Amniotic stem cell (primary cell): ENCODE measurements at regions not wholly inside any gene's neighbourhood (a gene's known extent, or its start where the extent isn't known, plus 50 kb on each side); places are given as distances from the start of the nearest gene placed in this dataset.
"Not testable (repeated sequence)": the region's sequence is repeated elsewhere in the genome, so short reads cannot be mapped to it uniquely, and the experiment has no call there.

Experiments
- DNase-seq: peaks from one replicate; lab custom pipeline; 2025; lab: John Stamatoyannopoulos, UW

DNA sequence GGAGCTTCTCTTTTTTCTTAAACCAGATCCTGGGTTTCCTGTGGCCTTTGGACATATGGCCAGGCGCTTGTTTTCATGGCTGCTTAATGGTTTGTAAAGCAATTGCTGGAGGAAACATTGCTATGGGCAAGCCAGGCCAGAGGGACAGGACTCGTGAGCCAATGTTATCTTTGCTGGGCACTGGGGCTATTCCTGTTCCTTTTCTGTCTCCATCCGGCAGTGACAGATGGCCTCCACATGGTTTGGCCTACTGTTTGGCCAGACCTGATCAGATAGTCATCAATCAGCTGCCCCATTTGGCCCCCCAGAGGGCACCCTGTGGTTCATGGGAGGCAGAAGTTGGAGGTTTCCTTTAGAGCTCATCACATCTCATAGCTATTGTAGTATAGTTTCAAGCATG is 326.1 kb upstream of the ROPN1 start:
- no peak for DNase-seq

DNA sequence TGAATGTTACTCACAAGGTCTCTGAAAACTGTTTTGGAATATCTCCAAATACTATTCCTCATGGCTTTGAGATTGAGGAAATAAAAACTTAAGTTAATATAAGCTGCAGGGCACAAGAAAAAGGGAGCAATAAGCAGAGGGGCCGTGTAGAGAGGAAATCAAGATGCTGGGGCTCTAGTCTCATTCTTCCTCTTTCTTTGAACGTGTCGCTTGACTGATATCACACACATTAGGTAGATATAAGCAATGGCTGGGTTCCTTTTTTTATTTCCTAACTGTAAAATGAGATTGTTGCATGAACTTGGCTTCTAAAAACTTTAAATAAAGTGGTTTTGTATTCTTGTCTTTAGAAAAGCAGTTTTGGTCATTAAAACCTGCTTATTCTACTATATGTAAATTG is 326.7 kb upstream of the ROPN1 start:
- no peak for DNase-seq

DNA sequence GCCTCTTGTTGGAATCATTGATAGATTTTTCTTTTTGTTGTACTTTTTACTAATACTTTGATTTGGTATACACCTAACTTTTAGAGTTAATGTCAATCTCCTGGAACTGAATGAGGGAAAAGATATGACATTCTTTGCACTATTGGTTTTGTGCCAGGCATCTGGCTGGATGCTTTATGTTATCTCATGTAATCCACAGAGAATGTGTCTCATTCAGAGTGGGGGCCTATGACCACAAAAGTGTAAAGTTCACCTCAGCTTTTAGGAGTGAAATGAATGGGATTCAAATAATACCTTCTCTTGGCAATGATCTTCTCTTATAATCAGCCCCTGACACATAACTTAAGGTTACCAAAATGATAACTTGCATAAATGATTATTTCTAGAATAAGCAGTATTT is 329.1 kb upstream of the ROPN1 start:
- no peak for DNase-seq

DNA sequence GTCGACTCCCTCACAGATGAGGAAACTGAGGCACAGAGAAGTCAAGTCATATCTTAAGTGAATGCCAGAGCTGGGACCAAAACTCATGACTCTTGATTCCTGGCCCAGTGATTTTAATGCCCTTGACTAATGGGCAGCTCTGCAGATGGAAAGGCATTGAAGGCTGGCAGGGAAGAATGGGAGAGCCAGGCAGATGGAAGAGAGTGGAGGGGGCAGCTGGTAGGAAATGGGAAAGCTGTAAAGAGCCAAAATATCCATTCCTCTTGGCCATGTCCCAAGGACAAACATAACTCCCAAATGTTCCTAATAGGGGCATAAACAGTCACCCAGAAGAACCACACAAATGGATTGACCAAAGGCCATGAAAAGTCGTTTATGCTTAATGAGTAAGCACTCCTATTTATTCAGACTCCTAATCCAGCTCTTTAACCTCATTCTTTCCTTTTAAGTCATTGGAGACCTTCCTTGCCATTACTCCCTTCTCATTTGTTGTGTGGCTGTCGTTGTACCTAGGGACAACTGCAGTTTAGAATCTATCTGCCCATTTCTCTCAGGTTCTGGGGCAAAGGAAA is 330.5 kb upstream of the ROPN1 start:
- DNase-seq: no peak

DNA sequence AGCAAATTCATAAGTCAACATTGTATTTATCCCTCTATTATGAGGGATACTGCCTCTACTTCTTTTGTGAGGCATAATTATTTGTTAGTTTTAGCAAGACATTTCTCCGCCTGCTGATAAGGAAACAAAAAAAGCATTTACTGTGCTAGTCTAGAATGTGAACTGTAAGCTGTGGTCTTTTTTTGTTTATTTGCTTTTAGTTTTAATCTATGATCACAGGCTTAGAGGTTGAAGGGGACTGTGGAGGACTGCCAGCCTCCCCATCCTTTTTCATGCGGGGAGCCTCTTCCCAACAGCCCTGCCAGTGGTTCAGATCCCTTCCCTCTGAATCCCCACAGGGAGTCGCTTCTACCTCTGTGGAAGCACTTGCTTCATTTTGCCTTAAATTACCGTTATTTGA is 331.0 kb upstream of the ROPN1 start:
- DNase-seq: no peak

DNA sequence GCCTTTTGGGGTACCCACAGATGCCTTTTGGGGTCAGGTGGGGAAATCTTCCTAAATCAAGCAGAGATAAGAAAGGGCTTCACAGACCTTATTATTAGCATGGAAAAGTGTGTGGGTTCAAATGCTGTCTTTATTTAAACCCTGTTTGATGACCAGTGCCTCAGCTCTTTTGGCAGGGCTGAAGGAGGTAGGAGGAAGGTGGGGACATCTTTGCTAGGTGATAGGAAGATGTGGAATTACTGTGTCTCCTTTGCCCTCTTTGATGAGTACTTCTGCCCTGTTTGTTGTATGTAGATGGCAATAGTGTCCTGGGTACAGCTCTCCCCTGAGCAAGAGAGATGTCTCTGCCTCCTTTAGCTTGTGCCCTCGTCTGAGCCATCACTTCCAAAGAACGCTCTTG is 333.3 kb upstream of the ROPN1 start:
- no peak for DNase-seq

DNA sequence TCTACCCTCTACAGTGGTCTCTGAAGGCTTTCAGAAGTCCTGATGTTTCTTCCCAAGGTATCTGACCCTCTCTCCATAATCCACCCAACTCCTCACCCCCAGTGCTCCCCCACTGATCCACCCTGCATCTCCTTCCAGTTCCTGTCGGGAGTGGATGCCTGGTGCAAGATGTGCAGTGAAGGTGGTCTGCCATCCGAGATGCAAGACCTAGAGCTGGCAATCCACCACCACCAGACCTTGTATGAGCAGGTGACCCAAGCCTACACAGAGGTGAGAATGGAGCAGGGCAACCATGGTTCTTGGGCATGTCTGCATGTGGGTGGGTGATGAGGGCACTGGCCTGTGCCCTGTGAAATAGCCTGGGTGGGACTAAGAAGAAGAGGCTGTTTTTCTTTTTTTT is 337.8 kb upstream of the ROPN1 start:
- DNase-seq: no peak

DNA sequence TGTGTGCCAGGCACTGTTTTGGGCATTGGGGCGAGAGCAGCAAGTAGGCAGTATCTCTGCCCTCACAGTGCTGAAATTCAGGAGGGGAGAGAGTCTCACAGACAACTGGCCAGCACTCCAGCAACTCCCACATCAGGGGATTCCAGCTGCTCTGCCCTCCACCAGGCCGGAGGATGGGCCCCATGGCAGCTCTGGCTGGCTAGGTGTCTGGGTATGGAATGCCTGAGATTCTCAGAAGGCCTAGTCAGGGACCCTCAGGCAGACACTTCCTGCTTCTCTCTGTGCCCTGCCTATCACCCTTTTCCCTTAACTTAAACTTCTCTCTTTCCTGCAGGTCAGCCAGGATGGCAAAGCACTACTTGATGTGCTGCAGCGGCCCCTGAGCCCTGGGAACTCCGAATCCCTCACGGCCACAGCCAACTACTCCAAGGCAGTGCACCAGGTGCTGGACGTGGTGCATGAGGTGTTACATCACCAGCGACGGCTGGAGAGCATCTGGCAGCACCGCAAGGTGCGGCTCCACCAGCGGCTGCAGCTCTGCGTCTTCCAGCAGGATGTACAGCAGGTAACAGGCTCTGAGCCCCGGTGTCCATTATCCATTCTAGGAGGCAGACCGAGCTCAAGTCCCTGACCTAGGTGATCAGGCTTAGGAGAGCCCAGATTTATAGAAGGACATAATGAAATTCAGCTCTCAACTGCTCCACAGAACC is 342.2 kb upstream of the ROPN1 start:
- DNase-seq: no peak

DNA sequence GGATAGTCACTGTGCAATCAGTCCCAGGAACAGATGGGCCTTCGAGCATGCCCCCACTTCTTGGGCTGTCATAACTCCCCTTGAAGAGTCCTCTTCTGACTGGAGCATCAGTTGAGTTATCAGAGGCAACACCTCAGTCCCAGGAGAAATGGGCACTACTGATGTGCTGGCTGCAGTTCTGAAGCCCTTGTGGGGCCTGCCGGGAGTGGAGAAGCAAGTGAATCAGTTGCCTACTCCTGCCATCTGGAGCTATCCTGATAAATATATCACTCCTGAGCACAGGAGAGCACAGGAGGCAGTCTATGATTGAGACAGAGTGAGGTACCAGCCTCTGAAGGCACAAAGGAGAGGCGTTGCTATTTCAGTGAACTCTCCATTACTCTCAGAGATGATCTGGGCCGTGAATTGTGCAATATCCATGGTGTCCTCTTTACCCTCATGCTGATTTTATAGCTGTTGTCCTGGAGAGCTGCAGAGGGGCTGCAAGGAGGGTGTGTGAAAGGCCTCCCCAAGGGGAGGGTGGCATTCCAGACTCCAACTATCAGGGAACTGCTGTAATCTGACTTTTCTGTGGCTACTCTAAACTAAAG is 344.2 kb upstream of the ROPN1 start:
- no peak for DNase-seq

DNA sequence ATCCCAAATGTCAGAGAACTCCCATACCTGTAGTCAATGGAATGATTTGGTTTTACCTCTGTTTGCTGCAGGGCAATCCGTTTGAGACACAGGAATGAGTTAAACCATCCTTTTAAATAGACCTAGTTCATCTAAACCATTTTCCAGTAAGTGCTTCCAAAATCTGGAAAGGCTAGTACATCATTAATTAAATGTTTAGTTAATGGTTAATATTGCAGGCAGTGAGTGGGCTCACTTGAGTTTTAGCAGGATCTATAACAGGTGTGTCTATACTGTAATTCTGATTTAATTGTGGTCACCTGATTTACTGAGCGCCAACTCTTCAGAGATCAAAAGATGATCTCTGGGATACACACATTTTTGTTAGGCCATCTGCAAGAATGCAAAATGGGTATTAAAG is 353.9 kb upstream of the ROPN1 start:
- no peak for DNase-seq

DNA sequence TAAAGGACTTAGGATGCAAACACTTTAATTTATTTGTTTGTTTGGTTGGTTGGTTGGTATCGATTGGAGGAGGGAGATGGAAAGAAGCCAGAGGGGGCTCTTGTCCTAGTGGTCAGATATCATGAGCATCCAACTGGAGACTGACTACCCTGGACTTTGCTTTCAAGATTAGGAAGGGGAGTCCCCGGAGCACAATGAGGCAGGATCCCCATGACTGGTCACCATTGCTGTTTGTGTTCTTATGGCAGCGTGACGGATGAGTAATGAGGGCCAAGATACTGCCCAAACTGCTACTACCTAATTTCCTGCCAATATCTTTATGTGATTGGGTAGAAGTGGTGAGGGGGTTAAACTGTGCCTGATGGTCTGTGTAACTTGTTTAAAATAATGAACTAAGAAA is 354.6 kb upstream of the ROPN1 start:
- DNase-seq: no peak

DNA sequence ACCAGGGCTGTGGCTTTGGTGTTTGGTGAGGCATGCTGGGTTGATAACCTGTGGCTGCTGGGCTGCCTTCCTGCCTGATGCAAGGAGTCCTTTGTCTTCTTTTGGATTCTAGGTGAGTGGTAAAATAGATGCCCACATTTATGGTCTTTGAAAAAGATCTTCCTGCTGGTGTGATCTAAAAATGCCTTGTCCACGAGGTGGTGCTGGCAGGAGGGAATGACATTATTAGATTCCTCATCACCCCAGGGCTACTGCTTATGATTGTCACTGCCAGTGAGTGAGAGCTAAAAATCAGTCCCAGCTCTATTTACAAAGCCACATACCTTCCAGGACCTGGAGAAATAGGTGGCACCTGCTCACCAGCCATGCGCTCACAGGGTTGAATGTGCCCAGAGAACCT is 355.5 kb upstream of the ROPN1 start:
- no peak for DNase-seq

DNA sequence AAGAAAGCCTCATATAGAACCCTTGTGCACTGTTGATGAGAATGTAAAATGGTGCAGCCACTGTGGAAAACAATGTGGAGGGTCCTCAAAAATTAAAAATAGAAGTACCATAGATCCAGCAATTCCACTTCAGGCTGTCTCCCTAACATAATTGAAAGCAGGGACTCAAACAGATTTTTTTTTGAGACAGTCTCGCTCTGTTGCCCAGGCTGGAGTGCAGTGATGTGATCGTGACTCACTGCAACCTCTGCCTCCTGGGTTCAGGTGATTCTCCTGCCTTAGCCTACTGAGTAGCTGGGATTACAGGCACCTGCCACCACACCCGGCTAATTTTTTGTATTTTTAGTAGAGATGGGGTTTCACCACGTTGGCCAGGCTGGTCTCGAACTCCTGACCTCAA is 356.6 kb upstream of the ROPN1 start:
- DNase-seq: not testable (repeated sequence)

DNA sequence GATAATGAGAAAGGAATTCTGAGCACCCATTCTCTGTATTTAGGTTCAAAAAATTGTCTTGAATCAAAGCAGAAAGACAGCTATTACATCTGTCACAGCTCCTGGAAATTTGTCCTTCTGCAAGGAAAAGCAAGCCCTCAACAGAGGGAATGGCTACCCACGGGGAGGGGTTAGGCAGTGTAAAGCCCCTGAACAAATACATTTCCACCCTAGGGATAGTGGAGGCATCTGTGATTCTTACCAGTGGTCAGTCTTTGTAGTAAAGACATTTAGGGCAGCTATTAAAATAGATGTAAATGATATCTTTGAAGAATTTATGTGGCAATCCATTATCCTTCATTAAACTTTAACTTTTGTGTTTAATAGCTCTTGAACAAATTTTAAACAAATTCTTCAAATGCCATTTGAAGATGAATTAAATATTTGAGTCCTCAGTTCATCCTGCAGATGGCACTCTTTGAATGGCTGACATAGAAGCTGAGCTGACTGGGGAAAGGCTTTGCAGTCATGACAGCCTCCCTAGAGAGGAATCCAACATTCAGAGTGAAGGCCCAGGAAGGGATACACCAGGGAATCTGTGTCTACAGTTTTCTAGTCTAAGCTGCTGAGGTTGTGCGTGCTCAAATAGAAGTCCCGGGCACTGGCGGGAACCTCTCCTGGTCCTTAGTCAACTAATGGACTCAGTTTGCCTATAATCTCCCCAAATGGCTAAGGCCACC is 359.7 kb upstream of the ROPN1 start:
- DNase-seq: peak; percentile 67

DNA sequence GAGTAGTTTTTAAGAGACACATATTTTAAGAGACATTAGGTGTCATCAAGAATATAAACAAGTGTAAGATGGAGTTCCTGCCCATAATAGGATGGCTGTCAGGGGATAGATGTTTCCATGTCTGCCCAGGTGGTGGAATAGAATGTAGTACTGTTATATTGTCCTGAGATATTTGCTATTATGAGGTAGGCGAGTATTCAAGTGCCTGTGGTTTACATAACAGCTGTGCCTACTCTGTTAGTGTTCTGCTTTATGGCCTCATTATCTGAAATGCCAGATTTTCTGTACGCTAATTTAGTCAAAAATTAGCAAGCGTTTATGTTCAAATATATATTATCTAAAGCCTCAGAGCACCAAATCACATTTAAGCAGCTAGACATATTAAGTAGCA is 360.2 kb upstream of the ROPN1 start:
- no peak for DNase-seq

DNA sequence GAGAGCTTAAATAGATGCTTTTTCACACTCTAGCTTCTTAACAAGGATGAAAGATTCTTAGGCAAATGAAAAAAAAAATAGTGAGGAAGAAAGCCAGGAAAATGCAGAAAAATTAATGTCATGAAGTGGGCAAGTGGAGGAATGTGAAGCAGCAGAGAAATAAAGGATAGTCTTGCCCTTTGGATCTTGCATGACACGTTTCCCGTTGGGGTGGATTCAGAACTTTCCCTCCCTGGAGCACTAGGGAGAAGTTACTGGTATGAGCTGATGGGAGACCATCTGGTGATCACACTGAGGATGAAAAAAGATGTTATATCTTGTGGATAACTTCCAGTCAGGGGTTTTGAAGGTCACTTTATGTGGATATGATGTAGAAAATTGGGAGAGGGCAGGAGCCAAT is 361.8 kb upstream of the ROPN1 start:
- no peak for DNase-seq

DNA sequence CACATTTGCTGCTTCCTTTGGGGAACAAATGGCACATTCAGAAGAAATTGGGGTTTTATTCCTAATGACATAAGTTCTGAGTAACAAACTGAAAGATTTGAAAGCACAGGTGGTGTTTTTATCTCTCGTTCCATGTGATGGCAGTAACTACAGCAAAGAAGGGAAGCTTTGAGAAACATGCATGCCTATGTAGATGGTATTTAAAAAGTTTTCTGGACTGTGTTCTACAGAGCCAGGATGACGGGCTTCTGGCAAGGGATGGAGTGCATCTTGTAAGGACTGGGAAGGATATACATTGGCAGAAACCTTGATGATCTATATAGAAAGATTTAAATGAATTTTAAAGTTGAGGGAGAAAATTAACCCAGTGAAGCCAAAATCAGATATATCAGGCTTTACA is 362.2 kb upstream of the ROPN1 start:
- no peak for DNase-seq

DNA sequence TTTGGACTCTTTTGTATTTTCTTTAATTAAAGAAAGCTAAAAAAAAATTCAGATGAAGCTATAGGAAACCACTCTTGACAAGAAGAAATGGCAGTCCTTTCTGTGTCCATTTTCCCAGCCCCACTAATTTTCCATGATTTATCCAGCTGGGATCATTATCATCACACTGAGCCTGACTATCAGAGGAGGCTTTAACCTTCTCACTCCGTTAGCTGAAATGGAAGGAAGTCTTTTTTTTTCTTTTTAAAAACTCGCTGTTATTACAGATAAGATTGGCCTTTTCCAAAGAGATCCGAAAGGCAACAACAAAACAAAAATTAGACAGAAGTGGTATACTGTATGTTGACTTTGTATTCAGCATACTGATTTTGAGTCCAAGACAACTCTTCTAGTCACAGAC is 366.2 kb upstream of the ROPN1 start:
- DNase-seq: no peak

DNA sequence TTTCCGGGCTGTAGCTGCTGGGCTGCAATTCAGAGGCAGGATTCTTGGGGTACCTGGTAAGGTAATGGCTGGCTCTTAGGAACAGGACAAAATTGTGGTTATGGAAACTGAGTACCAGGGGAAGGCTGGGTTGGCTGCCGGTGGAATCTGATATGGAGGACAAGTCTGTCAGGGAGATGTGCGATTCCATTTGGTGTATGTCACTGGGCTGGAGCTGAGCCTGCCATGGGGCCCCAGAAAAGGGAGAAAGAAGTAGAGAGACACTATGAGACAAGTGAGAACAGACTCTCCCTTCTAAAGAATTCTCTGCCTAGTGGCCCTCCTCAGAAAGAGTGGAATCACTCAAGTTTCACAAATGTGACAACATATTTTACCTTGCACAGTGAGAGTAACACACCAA is 368.2 kb upstream of the ROPN1 start:
- no peak for DNase-seq

DNA sequence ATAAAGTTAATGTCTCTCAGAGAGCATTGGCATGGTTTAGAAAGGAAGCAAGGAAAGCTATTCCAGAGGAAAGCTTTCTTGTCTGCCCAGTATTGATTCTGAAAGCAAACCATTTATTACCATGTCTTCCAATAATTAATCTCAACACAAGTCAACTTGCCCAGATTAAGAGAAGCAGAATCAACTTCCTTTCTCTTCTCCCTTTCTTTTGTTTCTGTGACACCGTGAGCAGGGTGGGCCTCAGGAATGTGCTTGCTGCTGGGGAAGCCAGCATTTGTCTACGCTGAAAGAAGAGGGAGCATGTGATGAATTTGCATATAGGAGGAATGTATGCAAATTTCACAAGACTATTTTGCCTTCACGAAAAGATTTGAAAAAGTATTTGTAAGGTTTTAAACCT is 368.6 kb upstream of the ROPN1 start:
- no peak for DNase-seq

DNA sequence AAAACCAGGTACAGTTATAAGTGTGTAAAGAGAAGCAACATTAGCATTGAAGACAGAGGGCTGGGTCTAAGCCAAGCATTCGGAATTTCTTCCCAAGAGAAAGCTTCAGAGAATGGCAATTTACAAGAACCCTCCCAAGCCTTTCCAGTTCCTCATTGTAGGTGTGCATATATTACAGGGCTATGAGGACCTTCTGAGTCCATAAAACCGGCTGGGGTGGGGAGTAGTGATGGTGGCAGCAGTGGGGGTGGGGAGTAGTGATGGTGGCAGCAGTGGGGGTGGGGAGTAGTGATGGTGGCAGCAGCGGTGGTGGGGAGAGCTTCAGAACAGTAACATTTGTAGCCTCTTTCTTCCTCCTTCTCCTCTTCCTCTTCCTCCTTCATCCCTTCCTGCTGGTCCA is 368.7 kb upstream of the UMPS start:
- no peak for DNase-seq

DNA sequence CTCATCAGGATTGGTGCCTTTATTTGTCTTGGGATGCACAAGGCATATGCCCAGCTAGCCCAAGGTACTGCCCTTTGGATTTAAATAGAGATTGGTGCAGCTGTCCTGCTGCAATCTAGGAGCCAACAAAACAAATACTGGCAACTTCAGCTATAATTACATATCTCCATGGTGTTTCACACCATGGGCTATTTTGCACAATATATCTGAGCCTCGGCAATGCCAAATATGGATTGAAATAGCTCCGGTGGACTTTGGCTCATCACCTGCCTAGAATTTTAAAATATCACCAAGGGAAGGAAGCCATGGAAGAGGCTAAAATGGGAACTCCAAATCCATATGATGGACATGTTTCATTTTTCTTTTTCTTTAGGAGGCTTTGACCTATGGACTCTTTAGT is 367.8 kb upstream of the UMPS start:
- DNase-seq: no peak

DNA sequence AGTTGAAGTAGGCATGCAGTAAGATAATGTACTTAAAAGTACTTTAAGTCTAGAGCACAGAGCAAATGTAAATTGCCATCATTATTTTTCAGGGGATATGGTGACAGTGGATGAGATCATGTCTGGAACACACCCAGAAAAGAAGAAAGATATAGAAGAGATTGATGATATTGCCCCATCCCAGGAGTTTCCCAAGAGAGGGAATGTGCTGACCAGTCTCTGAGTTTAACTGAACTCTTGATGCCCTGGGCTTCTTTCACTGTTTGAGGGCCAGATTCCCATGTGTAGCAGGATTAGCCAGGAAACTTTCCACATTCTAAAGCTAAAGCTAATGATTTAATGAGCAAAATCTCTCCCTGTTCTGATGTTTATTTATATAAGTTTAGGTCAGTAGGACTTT is 366.8 kb upstream of the UMPS start:
- peak; percentile 16 for DNase-seq
